DMS53 treated with DMSO at 0.1 percent for 48 hours (cell line): ENCODE measurements at regions not wholly inside any gene's neighbourhood (a gene's known extent, or its start where the extent isn't known, plus 50 kb on each side); places are given as distances from the start of the nearest gene placed in this dataset.

Experiments used
- DNase-seq: peaks from one replicate; lab custom pipeline; 2025; ENCODE audit not compliant: unreplicated experiment; lab: John Stamatoyannopoulos, UW

DNA sequence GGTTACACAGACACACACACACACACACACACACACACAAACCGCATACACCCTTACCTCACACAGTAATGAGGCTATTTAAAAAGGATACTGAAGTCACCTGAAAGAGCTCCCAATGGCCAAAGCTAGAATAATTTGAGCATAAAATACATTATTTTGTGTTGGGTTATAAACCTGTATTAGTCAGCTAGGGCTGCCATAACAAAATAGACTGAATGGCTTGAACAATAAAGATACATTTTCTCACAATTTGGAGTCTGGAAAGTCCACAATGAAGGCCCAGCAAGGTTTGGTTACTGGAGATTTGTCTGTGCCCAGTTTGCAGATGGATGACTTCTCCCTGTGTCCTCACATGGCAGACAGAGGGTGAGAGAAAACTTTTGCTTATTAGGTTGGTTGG, 605.4 kb upstream of the REG3G start:
- DNase-seq, result no peak

DNA sequence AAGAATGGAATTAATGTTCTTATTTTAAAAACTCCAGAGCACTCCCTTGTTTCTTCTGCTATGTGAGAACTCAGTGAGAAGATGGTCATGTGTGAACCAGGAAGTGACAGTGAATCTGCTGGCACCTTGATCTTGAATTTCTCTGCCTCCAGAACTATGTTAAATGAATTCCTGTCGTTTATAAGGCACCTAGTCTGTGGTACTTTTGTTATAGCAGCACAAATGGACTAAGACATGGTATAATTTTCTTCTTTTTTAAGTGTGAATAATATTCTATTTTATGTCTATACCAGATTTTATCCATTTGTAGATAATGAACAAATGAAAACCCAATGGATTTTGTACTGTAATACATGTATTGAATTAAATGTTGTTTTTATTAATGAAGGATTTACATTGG, 601.9 kb upstream of the REG3G start:
- DNase-seq, result no peak

DNA sequence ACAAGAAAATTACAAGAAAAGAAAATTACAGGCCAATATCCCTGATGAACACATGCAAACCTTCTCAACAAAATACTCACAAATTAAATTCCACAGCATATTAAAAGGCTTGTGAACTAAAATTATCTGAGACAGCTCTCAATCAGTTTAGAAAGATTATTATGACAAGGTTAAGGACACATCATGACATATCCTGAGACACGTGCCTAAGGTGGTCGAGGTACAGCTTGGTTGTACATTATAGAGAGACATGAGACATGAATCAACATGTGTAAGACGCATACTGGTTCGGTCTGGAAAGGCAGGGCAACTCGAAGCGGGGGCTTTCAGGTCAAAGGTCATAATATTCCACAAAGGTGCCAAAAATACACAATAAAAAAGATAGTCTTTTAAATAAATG, 598.3 kb upstream of the REG3G start:
- no peak for DNase-seq

DNA sequence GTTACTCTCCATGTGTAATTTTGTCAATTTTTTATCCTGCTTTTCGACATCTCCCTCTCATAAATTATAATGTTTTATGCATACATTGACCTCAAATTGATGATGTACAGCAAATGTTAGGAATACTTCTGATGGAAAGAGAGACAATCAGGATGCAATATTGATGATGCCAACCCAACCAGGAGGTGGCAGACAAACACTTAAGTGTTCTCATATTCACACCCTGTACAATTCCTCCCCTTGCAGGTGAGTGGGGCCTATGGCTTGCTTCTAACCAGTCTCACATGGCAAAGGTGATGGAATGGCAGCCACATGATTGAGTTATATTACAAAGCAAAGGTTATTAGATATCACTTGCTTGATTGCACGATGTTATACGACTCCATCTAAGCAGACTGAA, 594.3 kb upstream of the REG3G start:
- no peak for DNase-seq

DNA sequence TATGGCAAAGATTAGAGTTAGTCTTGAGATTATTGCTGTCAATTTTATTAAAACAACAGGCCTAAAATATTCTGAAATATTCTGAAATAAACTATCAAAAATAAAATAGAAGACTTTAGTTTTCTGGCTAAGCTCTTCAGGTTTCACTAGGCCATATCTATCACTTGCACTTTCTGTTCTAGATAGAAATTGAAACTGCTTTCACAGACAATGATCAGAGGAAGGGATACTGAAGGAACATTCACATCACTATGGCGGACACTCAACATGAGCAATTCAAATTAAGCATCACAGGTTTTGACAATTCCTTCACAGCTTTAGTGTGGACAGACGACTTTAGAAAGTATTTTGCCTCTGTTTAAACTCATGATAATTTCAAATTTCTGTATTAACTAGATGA, 586.4 kb upstream of the REG3G start:
- DNase-seq, result no peak

DNA sequence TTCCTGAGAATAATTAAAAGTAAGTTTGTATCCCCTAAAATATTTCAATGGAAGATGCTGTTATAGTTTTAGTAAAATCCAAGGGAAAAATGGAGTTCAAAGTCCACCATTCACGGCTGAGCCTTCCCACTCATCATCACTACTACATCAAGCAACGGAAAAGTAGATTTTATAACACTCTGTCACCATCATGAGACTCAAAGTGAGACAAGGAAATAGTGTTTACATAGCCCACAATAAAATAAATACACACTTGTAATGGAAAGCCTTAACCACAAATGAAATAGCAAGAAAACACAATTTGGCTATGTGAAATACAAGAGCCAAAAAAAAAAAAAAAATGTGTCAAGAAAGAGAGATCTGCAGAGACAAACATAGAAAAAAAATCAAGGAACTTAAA, 569.9 kb upstream of the REG3G start:
- no peak for DNase-seq

DNA sequence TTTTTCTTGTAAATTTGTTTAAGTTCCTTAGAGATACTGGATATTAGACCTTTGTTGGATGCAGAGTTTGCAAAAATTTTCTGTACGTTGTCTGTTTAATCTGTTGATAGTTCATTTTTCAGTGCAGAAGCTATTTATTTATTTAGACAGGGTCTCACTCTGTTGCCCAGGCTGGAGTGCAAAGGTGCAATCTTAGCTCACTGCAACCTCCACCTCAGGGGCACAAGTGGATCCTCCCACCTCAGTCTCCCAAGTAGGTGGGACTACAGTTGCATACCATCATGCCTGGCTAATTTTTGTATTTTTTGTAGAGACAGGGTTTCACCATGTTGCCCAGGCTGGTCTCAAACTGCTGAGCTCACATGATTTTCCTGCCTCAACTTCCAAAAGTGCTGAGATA, 568.2 kb upstream of the REG3G start:
- DNase-seq, result no peak

DNA sequence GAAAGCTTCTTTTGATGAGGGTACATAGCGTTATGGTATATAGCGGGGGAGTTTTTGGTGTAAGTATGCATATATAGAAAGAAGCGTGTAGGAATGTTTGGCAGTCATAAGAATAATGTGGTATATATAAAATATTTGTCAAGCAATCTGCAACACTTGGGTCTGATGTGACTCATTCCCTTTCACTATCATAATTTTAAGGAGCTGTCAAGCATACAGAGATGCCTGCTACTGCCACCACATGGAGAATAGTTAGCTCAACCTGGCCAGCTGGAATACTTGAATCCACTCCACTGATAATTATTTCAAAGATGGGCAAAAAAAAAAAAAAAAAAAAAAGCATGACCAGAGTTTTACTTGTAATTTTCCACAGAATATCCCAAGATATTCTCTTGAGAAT, 559.8 kb upstream of the REG3G start:
- DNase-seq, result no peak

DNA sequence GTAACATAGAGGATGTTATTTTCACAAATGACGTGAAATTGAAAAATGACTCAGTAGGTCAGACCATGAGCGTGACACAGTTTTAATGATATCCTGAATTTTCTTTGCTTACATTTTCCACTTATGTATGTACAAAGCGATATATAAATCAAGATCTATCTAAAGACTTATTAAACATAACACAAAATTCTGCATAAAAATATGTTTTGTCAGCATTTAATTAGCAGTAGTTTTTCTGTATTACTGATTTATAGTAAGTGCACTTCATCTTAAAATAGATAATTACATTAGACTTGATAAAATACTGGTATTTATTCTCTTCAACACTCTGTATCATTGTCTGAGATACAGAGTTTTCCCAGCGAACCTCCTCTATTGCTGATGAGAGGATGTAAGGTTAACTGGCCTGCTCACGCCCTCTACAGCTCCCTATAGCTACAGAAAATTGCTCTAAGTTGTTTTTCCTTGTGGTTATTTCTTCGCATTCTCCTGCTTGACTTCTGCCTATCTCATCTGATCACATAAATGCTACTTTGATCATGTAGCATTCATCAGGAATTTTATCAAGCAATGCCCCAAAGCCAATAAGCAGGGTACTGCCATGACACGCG, 548.8 kb upstream of the REG3G start:
- no peak for DNase-seq

DNA sequence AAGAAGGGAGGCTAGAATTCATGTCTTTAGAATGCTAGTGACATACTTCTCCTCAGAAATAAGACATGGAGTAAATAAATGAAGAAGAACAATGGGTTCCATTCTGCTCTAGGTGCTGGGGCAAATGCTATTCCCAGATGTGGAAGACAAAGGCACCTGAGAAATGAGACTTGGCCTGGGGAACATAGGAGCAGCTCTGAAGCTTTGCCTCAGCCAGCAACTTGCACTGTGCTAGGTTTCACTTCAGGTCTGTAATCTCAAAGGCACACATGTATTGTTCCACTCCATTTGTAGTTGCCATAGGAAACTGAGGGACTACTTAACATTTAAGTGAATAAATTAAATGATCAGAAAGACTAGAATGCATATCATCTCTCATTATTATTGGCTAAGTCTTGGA, 538.9 kb upstream of the REG3G start:
- DNase-seq, result no peak

DNA sequence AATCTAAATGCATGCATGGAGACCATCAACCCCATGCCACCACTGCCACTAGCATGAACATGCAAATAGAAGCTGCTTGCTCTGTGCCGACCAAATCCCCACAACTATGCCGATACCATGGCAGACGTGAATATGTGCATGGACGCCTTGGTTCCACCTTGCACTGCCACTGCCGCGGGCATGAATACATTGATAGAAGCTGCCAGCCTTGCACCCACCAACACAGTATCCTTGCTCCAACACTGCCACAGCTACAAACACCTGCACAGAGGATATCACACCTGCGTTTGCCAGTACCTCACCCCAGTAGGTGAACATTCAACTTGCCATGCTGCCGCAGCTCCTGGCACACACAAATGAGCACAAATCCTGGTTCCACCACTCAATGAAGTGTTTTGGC, 527.4 kb upstream of the REG3G start:
- no peak for DNase-seq

DNA sequence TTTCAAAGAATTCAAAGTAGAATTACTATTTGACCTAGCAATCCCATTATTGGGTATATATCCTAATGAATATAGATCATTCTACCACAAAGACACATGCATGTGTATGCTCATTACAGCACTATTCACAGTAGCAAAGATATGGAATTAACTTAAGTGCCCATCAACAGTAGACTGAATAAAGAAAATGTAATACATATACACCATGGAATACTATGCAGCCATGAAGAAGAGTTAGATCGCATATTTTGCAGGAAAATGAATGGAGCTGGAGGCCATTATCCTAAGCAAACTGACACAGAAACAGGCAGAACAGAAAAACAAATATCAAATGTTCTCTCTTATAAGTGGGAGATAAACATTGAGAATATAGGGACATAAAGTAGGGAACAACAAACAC, 519.2 kb upstream of the REG3G start:
- no peak for DNase-seq

DNA sequence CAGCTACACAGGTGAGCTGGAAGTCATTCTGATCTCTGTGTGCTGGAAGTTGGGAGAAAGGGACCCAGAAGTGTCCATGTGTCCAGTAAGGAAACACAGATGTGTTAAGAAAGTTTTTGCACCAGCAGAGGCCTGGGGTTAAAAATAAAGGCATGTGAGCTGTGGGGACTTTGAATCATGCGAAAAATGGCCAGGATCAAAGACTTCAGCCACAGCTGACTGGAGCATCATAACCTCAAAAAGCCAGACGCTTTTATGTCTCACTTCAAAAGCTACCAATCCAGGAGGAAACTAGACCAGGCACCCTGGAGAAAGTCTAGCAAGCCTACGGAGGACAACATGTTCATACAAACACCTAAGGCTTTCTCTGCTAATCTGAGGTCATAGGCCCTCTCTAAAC, 503.6 kb upstream of the REG3G start:
- DNase-seq, result no peak

DNA sequence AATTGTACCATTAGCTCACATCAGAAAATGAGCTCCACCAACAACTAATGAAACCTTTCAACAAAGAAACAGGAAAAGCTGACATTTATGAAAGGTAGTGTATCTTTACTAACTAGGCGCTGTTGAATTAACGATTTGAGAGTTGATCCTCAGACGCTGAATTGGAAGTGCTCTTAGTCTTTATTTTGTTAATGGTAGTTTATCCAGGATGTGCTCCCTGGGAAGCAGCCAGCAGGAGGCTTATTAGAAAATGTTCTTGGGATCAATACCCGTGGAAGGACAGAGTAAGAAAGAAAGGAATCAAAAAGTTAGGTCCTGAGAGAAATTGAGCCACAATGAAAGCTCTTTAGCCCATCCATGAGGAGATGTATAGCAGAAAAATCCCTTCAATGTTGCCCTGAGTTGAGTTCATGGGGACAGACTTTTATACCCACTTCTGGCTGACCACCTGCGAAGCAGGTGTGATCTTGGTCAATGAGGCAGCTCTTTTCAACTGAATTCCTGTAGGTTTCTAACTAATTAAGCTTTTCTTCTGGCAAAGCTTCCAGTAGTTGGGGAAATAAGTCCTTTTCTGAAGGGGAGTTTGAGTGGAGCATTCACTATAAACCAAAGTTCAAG, 492.6 kb upstream of the REG3G start:
- DNase-seq, result no peak

DNA sequence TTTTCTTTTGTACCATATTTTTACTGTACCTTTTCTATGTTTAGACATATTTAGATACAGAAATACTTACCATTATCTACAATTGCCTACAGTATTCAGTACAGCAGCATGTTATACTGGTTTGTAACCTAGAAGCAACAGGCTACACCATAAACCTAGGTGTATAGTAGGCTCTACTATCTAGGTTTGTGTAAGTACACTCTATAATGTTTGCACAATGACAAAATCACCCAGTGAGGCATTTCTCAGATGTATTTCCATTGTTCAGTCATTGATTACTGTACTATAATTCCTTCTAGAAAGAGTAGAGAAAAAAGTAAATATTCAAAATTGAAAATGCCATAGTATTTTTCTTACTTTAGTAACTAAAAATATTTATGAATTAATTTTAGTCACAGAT, 490.1 kb upstream of the REG3G start:
- peak; percentile 54 for DNase-seq

DNA sequence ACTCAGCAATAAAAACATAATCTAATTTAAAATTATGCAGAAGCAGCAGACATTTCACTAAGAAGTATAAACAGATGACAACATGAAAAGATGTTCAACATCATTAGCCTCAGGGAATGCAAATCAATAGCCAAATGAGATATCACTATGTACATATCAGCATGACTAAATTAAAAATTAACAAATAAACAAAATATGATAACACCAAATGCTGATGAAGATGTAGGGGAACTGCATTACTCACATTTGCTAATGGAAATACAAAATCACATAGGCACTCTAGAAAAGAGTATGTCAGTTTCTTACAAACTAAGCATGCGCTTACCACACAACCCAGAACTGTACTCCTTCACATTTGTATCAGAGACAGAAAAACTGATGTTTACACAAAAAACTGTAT, 487.2 kb upstream of the REG3G start:
- DNase-seq, result no peak

DNA sequence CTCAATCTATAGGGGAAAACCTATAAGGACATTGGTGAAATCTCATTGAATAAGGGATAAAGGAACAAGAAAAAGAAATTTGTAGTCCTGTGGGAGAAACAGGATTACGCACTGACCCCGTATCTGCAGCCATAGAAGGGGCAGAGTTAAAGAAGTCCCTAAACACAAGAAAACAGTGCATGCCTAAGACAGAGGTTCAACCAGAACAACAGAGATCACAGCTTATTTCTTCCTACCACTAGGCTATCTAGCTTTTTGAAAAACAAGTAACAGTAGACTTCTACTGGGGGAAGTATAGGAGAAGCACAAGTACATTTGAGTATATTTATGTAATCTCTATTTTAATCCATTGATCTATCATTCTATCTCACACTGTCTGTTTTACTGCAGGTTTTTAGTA, 485.2 kb upstream of the REG3G start:
- no peak for DNase-seq

DNA sequence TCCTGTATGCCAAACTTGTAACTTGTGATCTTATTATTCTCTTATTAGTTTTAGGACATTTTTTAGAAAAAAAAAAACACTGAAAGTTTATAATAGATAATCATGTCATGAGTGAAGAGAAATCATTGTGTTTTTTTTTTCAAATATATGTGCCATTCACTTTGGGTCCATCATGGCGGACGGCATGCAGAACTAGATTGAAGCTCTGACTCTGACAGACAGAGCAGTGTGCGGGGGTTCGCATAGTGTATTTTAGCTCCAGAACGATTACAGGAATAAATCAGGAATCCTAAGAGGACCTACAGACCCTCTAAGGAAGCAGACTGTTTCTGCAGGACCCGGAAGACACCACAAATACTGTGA, 484.4 kb upstream of the REG3G start:
- DNase-seq, result no peak

DNA sequence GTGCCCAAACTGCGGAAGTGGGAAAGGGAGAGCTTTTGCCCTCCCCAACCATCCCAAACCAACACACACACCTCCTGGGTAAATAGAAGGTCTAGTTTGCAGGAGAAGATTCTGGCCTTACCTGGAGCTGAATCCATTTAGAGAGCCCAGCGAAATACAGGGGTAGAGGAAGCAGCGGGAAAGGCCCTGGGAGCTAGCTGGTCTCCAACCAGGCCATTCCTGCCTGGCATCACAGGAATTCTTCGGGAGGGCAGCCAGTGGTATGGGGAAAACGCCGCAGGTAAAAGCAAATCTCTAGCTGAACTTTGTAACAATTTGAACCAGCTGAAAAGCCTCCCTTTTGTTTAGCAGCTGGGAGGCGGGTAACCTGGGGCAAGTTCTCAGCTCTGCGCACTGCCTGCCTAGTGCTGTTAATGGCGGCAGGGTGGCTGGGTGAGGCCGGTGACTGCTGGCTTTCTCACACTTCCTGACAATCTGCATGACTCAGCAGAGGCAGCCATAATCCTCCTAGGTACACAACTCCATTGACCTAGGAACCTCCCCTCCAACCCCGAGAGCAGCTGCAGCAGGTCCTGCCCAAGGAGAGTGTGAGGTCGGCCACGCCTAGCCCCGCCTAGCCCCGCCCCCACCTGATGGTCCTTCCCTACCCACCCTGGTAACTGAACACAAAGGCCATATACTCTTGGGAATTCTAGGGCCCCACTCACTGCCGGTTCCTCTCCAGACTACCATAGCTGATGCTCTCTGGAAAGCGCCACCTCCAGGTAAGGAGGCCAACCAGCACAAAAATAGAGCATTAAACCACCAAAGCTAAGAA, 483.8 kb upstream of the REG3G start:
- peak; percentile 95 for DNase-seq

DNA sequence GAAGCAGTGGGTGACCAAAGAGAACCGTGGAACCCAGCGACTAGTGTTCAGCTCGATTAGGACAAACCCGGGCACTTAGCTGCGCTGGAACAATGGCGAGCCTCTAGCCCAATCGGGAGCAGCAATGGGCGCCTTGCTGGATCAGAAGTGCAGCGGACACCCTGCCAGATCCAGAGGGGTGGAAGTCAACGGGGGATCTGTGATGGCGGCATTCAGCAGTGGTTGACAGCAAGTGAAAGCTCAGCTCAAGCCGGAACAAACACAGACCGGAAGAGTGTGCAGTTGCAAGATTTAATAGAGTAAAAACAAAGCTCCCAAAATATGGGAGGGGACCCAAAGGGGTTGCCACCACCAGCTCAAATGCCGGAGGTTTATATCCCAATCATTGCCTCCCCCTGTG, 478.7 kb upstream of the REG3G start:
- DNase-seq, result peak; percentile 26

DNA sequence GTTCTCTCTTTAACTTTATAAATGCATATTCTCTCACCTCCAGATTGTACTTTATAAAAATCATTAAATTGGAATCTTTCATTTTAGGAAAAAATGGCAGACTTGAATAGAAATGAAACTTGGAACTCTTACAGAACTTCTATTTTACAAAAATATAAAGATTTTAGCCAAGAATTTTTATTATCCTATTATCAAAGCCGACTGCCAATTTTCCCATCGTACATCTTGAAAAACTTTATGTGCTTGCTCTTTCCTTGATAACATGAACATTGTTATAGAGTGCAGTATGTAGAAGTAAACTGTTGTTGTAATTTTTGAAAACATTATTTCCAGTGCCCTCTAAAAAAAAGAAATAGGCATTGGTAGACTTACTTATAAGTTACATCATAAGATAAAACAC, 475.7 kb upstream of the REG3G start:
- DNase-seq, result no peak

DNA sequence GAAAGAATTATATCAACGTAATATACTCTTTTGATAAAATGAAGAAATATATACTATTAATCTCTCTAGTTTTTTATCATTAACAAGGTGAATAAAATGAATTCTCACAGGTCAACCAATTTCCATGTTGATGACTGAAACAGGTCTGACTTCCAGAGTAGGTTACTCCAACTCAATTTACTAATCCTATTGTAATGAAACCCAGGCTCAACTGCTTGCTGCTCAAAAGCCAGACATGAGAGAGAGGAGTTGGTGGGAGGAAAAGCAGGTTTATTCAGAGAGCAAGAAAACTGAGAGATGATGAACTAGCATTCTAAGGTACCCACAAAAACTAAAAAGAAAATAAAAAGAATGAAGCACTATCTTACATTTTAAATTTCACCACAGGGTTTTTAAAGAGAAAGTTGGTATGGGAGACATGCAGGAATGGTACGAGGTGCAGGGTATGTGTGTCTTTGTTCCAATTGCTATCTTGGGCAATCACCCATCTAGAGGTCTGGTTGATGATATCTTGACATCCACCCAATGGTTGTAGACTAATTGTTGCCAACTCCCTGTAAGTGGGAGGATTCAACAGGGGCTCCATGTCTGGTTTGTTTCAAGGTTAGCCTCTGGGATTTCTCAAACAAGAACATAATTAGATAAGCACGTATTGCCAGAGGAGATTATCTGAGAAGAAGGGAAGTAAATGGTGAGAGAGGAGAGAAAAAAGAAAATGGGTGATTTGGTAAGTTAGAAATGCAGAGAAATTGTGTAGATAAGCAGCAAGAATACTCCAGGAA, 471.4 kb upstream of the REG3G start:
- DNase-seq, result no peak
